Keratinocyte (primary cell): ENCODE measurements at regions not wholly inside any gene's neighbourhood (a gene's known extent, or its start where the extent isn't known, plus 50 kb on each side); places are given as distances from the start of the nearest gene placed in this dataset.

Experiments
- DNase-seq: peaks from one replicate; pipeline ENCODE4 v3.0.0-alpha.2; 2011; ENCODE audit warnings: low read depth, missing footprints, low spot score
- FAIRE-seq: peaks from 2 replicates; lab custom pipeline; 2011; peaks lifted over from hg19 to GRCh38; lab: Jason Lieb, UNC
- H2AFZ ChIP-seq: 2 replicates; pipeline ENCODE4 v1.6.0; 2012; ENCODE audit warnings: low read length, control low read depth, inconsistent platforms; ENCODE audit not compliant: control insufficient read depth
- H3K27ac ChIP-seq: 2 replicates; pipeline ENCODE4 v1.5.1; 2011; ENCODE audit warnings: low read length; ENCODE audit not compliant: control insufficient read depth, insufficient read depth
- H3K27me3 ChIP-seq: 3 replicates; pipeline ENCODE4 v1.6.0; 2011; ENCODE audit warnings: low read length; ENCODE audit not compliant: control insufficient read depth, insufficient read depth; ENCODE audit errors: extremely low read depth
- H3K36me3 ChIP-seq, 2 experiments: 2 replicates in 1 of 2; 3 replicates in 1 of 2; pipeline ENCODE4 v1.5.1; 2011; ENCODE audit warnings: low read length in 2 of 2, mild to moderate bottlenecking in 1 of 2; ENCODE audit not compliant: control insufficient read depth in 2 of 2, insufficient read depth in 2 of 2; ENCODE audit errors: extremely low read depth in 1 of 2
- H3K4me1 ChIP-seq: 3 replicates; pipeline ENCODE4 v1.5.1; 2011; ENCODE audit warnings: low read length; ENCODE audit not compliant: control insufficient read depth, insufficient read depth; ENCODE audit errors: extremely low read depth
- H3K4me2 ChIP-seq: 3 replicates; pipeline ENCODE4 v1.6.0; 2011; ENCODE audit warnings: low read depth, low read length; ENCODE audit not compliant: control insufficient read depth, insufficient read depth; ENCODE audit errors: extremely low read depth
- H3K4me3 ChIP-seq, 3 experiments: fragments of 200-600 bp in 1 of 3; sonication (generic) in 1 of 3; 2 replicates in 2 of 3; 3 replicates in 1 of 3; pipeline ENCODE4 v1.5.1; 2011 to 2016; ENCODE audit warnings: low read length in 3 of 3, mild to moderate bottlenecking in 3 of 3, control low read depth in 2 of 3, inconsistent platforms in 1 of 3, low read depth in 1 of 3, mixed read lengths in 1 of 3, mixed run types in 1 of 3, moderate library complexity in 1 of 3; ENCODE audit not compliant: control insufficient read depth in 2 of 3, insufficient read depth in 2 of 3; ENCODE audit errors: extremely low read depth in 1 of 3
- H3K79me2 ChIP-seq: 2 replicates; pipeline ENCODE4 v1.6.0; 2012; ENCODE audit warnings: low read length; ENCODE audit not compliant: control insufficient read depth, insufficient read depth
- H3K9ac ChIP-seq: 3 replicates; pipeline ENCODE4 v1.6.0; 2011; ENCODE audit warnings: low read length; ENCODE audit not compliant: control insufficient read depth, insufficient read depth; ENCODE audit errors: extremely low read depth
- H3K9me1 ChIP-seq: 3 replicates; pipeline ENCODE4 v1.6.0; 2011; ENCODE audit warnings: low read length; ENCODE audit not compliant: control insufficient read depth, insufficient read depth; ENCODE audit errors: extremely low read depth
- H3K9me3 ChIP-seq: 2 replicates; pipeline ENCODE4 v1.5.1; 2012; ENCODE audit warnings: low read depth, low read length; ENCODE audit not compliant: control insufficient read depth
- H4K20me1 ChIP-seq: 3 replicates; pipeline ENCODE4 v1.6.0; 2011; ENCODE audit warnings: low read length; ENCODE audit not compliant: control insufficient read depth, insufficient read depth; ENCODE audit errors: extremely low read depth
- CTCF ChIP-seq, 3 experiments: IDR thresholded peaks in 1 of 3; conservative IDR thresholded peaks in 1 of 3; optimal IDR thresholded peaks in 1 of 3; 2 replicates in 2 of 3; 3 replicates in 1 of 3; pipeline versions ENCODE3 to v1.5.1; 2011; ENCODE audit warnings: low read length in 3 of 3, mild to moderate bottlenecking in 3 of 3, moderate library complexity in 2 of 3, control low read depth in 1 of 3, inconsistent platforms in 1 of 3; ENCODE audit not compliant: insufficient read depth in 2 of 3; ENCODE audit errors: extremely low read depth in 1 of 3
- EZH2 ChIP-seq: IDR thresholded peaks from one replicate; pipeline ENCODE4 v1.6.1; 2012; ENCODE audit warnings: inconsistent platforms, mild to moderate bottlenecking, low read length, moderate library complexity
- dilution Hi-C: fragments of 300-500 bp; cut with MboI; formaldehyde crosslinking; loops from one replicate; pipeline ENCODE4 v1.7.0; 2020; ENCODE audit warnings: low sequenced_read_pairs; ENCODE audit not compliant: extremely low pct_ligation_motif_present

DNA sequence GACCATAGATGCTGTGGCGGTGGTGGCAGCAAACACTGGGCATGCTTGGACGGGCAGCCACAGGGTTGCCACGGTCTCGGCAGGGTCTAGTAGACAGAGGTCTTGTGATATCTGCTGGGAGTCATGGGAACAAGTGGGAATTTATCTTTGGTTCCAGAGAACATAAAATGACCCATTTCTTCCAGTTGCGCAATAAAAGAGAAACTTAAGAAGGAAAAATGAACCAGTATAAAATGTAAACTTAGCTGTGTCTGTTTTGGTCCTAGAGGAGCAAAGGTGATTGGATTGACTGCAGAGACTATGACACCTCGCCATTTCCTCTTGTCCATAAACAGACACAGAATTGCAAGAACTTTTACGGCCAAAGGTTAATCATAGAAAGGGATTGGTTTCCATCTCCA lies 132.6 kb upstream of the RBBP8 start:
- dilution Hi-C loops, result no loop called here
- no peak for FAIRE-seq
- H3K9ac ChIP-seq, result no peak overlapping the region

GRCh38 chr18:22813648-22814328 lies 119.3 kb upstream of the RBBP8 start:
- no peaks in the 10 kb centered on the region for H3K79me2 ChIP-seq
- H3K4me1 ChIP-seq, result peaks cover 28% of the 10 kb centered on the region
- TF ChIP-seq EZH2 (no peak), CTCF (optimal IDR thresholded peaks at IDR 0.05 in 1 of 3, IDR thresholded peaks at IDR 0.05 in 1 of 3, conservative IDR thresholded peaks at IDR 0.05 in 1 of 3; ENCODE audit: extremely low read depth in 1 of 3, insufficient read depth in 2 of 3, low read length in 3 of 3) (peak; percentile 71 to 78 (median 75))
- no peaks in the 10 kb centered on the region for H3K36me3 ChIP-seq
- dilution Hi-C loops, result no loop called here
- no peaks in the 10 kb centered on the region for H3K9me3 ChIP-seq
- H2AFZ ChIP-seq, result peak overlapping the region; percentile 62
- FAIRE-seq (peak; percentile 88), DNase-seq (no peak)
- H4K20me1 ChIP-seq, result no peaks in the 10 kb centered on the region
- no peaks in the 10 kb centered on the region for H3K27me3 ChIP-seq
- H3K27ac ChIP-seq, result peak overlapping the region; percentile 71
- H3K9me1 ChIP-seq, result no peaks in the 10 kb centered on the region
- H3K4me3 ChIP-seq, result peak overlapping the region in 2 of 3 experiments; percentile 52 to 59
- peak overlapping the region; percentile 91 for H3K4me2 ChIP-seq
- peak overlapping the region; percentile 50 for H3K9ac ChIP-seq

More for the DNA sequence above, 132.6 kb upstream of the RBBP8 start:
- Histone ChIP-seq H3K4me1 (peaks cover 4% of the 10 kb centered on the region), H2AFZ (no peak overlapping the region), H3K4me2 (no peak overlapping the region), H3K27me3 (no peaks in the 10 kb centered on the region), H3K9me3 (no peaks in the 10 kb centered on the region), H3K27ac (no peak overlapping the region), H3K9me1 (no peaks in the 10 kb centered on the region), H3K36me3 (no peaks in the 10 kb centered on the region), H3K4me3 (no peak overlapping the region), H3K79me2 (no peaks in the 10 kb centered on the region), H4K20me1 (no peaks in the 10 kb centered on the region)
- TF ChIP-seq CTCF (optimal IDR thresholded peaks at IDR 0.05 in 1 of 3, IDR thresholded peaks at IDR 0.05 in 1 of 3, conservative IDR thresholded peaks at IDR 0.05 in 1 of 3; ENCODE audit: extremely low read depth in 1 of 3, insufficient read depth in 2 of 3, low read length in 3 of 3) (no peak), EZH2 (no peak)
- DNase-seq, result no peak
